HepG2 (cell line): ENCODE measurements at regions not wholly inside any gene's neighbourhood (a gene's known extent, or its start where the extent isn't known, plus 50 kb on each side); places are given as distances from the start of the nearest gene placed in this dataset.

Experiments
- ATAC-seq: fragments of 200-7000 bp; cut with Tn5 transposase; 3 replicates; pipeline ENCODE4 v1.9.1; 2020; ENCODE audit warnings: mild to moderate bottlenecking, moderate library complexity
- BruUV-seq: library from RNA; stranded (reverse); fragments of 400-500 nt; replicated peaks from 2 replicates; lab custom pipeline; 2021; lab: Mats Ljungman, UMichigan
- CTCF ChIA-PET: fragments of 300-600 bp; formaldehyde crosslinking; extraction: SDS; loops from one replicate; lab custom pipeline; 2021; ENCODE audit warnings: low total read pairs, inconsistent platforms, low intra/inter-chr PET ratio; lab: Yijun Ruan, JAX
- POLR2A ChIA-PET: fragments of 350-600 bp; sonication (Branson Sonifier 250); formaldehyde crosslinking; loops from one replicate; lab custom pipeline; 2020; ENCODE audit warnings: antibody characterized with exemption, inconsistent platforms; lab: Yijun Ruan, JAX
- DNase-seq: peaks from one replicate; pipeline ENCODE4 v3.0.0-alpha.2; 2015; ENCODE audit warnings: low spot score
- FAIRE-seq: peaks from 3 replicates; lab custom pipeline; 2011; peaks lifted over from hg19 to GRCh38; lab: Jason Lieb, UNC
- H2AFZ ChIP-seq: one replicate; pipeline ENCODE4 v1.6.1; 2011; ENCODE audit warnings: low read length, inconsistent platforms
- H3K27ac ChIP-seq: fragments of 300-600 bp; 3 replicates; pipeline ENCODE4 v1.8.0; 2011; ENCODE audit warnings: mixed run types, mild to moderate bottlenecking, mixed read lengths, low read length, inconsistent platforms; ENCODE audit not compliant: insufficient read depth; ENCODE audit errors: extremely low read length
- H3K27me3 ChIP-seq, 2 experiments: fragments of 200-600 bp in 1 of 2; 2 replicates in 1 of 2; 3 replicates in 1 of 2; pipeline versions ENCODE4 v1.6.0 to v1.8.0; 2011; ENCODE audit warnings: low read length in 2 of 2, mild to moderate bottlenecking in 2 of 2, moderate library complexity in 2 of 2, inconsistent platforms in 1 of 2; ENCODE audit not compliant: insufficient read depth in 2 of 2, control insufficient read depth in 1 of 2
- H3K36me3 ChIP-seq, 2 experiments: fragments of 200-600 bp in 1 of 2; replicated peaks in 1 of 2; 2 replicates in 1 of 2; 3 replicates in 1 of 2; pipeline versions ENCODE4 v1.5.1 to v1.8.0; 2011; ENCODE audit warnings: low read length in 2 of 2, inconsistent platforms in 1 of 2; ENCODE audit not compliant: insufficient read depth in 2 of 2, control insufficient read depth in 1 of 2
- H3K4me1 ChIP-seq: 2 replicates; pipeline ENCODE4 v1.5.1; 2012; ENCODE audit warnings: low read length, inconsistent platforms; ENCODE audit not compliant: insufficient read depth
- H3K4me2 ChIP-seq: 2 replicates; pipeline ENCODE4 v1.6.0; 2011; ENCODE audit warnings: low read depth, low read length, inconsistent platforms
- H3K4me3 ChIP-seq, 3 experiments: fragments of 200-600 bp in 1 of 3; sonication (generic), shearing (Covaris generic) in 1 of 3; replicated peaks in 1 of 3; 2 replicates each; pipeline ENCODE4 v1.5.1; 2011 to 2016; ENCODE audit warnings: low read length in 3 of 3, inconsistent platforms in 2 of 3, low read depth in 2 of 3, mild to moderate bottlenecking in 2 of 3, control low read depth in 1 of 3, mixed read lengths in 1 of 3; ENCODE audit not compliant: insufficient read depth in 1 of 3
- H3K79me2 ChIP-seq: one replicate; pipeline ENCODE4 v1.6.1; 2011; ENCODE audit warnings: low read length, inconsistent platforms; ENCODE audit not compliant: insufficient read depth
- H3K9ac ChIP-seq: 2 replicates; pipeline ENCODE4 v1.6.0; 2011; ENCODE audit warnings: mild to moderate bottlenecking, low read depth, low read length, inconsistent platforms; ENCODE audit not compliant: insufficient read depth
- H3K9me3 ChIP-seq: 2 replicates; pipeline ENCODE4 v1.5.1; 2012; ENCODE audit warnings: mild to moderate bottlenecking, low read length
- H4K20me1 ChIP-seq: 2 replicates; pipeline ENCODE4 v1.6.0; 2011; ENCODE audit warnings: inconsistent platforms, mild to moderate bottlenecking, low read length, moderate library complexity; ENCODE audit not compliant: insufficient read depth
- CHD4 ChIP-seq: fragments of 200-600 bp; sonication (generic); IDR thresholded peaks from 2 replicates; pipeline ENCODE4 v1.7.0; 2017; ENCODE audit warnings: mild to moderate bottlenecking, low read length, borderline replicate concordance
- DDIT3 ChIP-seq: sonication (generic); formaldehyde crosslinking; IDR thresholded peaks from 2 replicates; pipeline ENCODE4 v1.4.0; 2020; ENCODE audit warnings: mild to moderate bottlenecking, missing genetic modification reagents
- GPN1 ChIP-seq: sonication (generic); formaldehyde crosslinking; IDR thresholded peaks from 2 replicates; pipeline ENCODE4 v1.5.1; 2020; ENCODE audit warnings: missing genetic modification reagents, borderline replicate concordance
- HDAC2 ChIP-seq: sonication (generic); formaldehyde crosslinking; IDR thresholded peaks from 2 replicates; pipeline ENCODE4 v1.4.0; 2020; ENCODE audit warnings: missing genetic modification reagents
- HNF4A ChIP-seq: sonication (generic); formaldehyde crosslinking; IDR thresholded peaks from 2 replicates; pipeline ENCODE4 v1.4.0; 2020; ENCODE audit warnings: missing genetic modification reagents
- KDM4B ChIP-seq: sonication (generic); formaldehyde crosslinking; IDR thresholded peaks from 2 replicates; pipeline ENCODE4 v1.4.0; 2020; ENCODE audit warnings: missing genetic modification reagents
- MAZ ChIP-seq, 2 experiments: sonication (generic) in 1 of 2; formaldehyde crosslinking in 1 of 2; IDR thresholded peaks; 2 replicates each; pipeline versions ENCODE4 v1.5.0 to v1.6.1; 2012 to 2020; ENCODE audit warnings: low read depth in 2 of 2, mild to moderate bottlenecking in 2 of 2, borderline replicate concordance in 1 of 2, improper control_type of control experiment in 1 of 2, low read length in 1 of 2, missing genetic modification reagents in 1 of 2, moderate library complexity in 1 of 2
- MXI1 ChIP-seq: IDR thresholded peaks from 3 replicates; pipeline ENCODE4 v1.6.1; 2012; ENCODE audit warnings: low read depth, low read length, inconsistent platforms, borderline replicate concordance
- PRDM10 ChIP-seq: sonication (generic); formaldehyde crosslinking; IDR thresholded peaks from 2 replicates; pipeline ENCODE4 v1.4.0; 2020; ENCODE audit warnings: low read depth, missing genetic modification reagents
- ZNF543 ChIP-seq: sonication (generic); formaldehyde crosslinking; IDR thresholded peaks from 2 replicates; pipeline ENCODE4 v1.4.0; 2020; ENCODE audit warnings: mild to moderate bottlenecking, missing genetic modification reagents
- ZNF616 ChIP-seq: sonication (generic); formaldehyde crosslinking; IDR thresholded peaks from 2 replicates; pipeline ENCODE4 v1.5.0; 2020; ENCODE audit warnings: low read depth, mild to moderate bottlenecking, missing genetic modification reagents
- WGBS: methylation state at CpG from one replicate; pipeline ENCODE4 v1.1.6; 2017; ENCODE audit warnings: low lambda C conversion rate; 5-methylcytosine and 5-hydroxymethylcytosine counted together
- in situ Hi-C: cut with HindIII; loops from 2 replicates; pipeline ENCODE4 v1.10.0; 2017; ENCODE audit warnings: low pct_unique_long_range_greater_than_20kb; ENCODE audit not compliant: extremely low pct_ligation_motif_present
- intact Hi-C: fragments of 100-400 bp; cut with micrococcal nuclease; formaldehyde crosslinking; loops from one replicate; pipeline ENCODE4 v1.10.0; 2022; ENCODE audit not compliant: unreplicated experiment
- TF ChIP-seq, protein P1 (sequence below): sonication (generic); formaldehyde crosslinking; conservative IDR thresholded peaks from 2 replicates; pipeline ENCODE4 v1.4.0; 2020; ENCODE audit warnings: missing genetic modification reagents
- TF ChIP-seq, protein P2 (sequence below): sonication (generic); formaldehyde crosslinking; IDR thresholded peaks from 2 replicates; pipeline ENCODE4 v1.5.1; 2020; ENCODE audit warnings: mild to moderate bottlenecking, missing genetic modification reagents, borderline replicate concordance

- TF ChIP-seq, protein P1, sequence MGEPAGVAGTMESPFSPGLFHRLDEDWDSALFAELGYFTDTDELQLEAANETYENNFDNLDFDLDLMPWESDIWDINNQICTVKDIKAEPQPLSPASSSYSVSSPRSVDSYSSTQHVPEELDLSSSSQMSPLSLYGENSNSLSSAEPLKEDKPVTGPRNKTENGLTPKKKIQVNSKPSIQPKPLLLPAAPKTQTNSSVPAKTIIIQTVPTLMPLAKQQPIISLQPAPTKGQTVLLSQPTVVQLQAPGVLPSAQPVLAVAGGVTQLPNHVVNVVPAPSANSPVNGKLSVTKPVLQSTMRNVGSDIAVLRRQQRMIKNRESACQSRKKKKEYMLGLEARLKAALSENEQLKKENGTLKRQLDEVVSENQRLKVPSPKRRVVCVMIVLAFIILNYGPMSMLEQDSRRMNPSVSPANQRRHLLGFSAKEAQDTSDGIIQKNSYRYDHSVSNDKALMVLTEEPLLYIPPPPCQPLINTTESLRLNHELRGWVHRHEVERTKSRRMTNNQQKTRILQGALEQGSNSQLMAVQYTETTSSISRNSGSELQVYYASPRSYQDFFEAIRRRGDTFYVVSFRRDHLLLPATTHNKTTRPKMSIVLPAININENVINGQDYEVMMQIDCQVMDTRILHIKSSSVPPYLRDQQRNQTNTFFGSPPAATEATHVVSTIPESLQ: no peak
These were observed 265.0 kb upstream of the GJE1 start (continued) for GRCh38 chr6:141867767-141868166.

- peak; percentile 87 for ATAC-seq
- Histone ChIP-seq H3K9ac (no peak overlapping the region), H3K4me3 (no peak overlapping the region), H2AFZ (no peak overlapping the region), H3K4me1 (peaks cover 9% of the 10 kb centered on the region), H3K9me3 (no peaks in the 10 kb centered on the region), H3K27ac (no peak overlapping the region), H3K36me3 (no peaks in the 10 kb centered on the region), H3K79me2 (no peaks in the 10 kb centered on the region), H4K20me1 (no peaks in the 10 kb centered on the region), H3K27me3 (no peaks in the 10 kb centered on the region), H3K4me2 (no peak overlapping the region)
- peak; percentile 9 for DNase-seq
- CTCF ChIA-PET: no interaction called here
- no TSS peak for BruUV-seq
- POLR2A ChIA-PET: no interaction called here
- intact Hi-C loops (no loop called here), in situ Hi-C loops (no loop called here)
- FAIRE-seq: peak; percentile 53
- 2% methylated on average over 2 of the region's 2 CpGs for WGBS
- TF ChIP-seq MXI1: no peak
- no peak for TF ChIP-seq CHD4
- TF ChIP-seq HDAC2 (CRISPR knock-in tag): no peak
- TF ChIP-seq HNF4A (CRISPR knock-in tag): peak; percentile 77
- no peak for TF ChIP-seq KDM4B (CRISPR knock-in tag)
- no peak for TF ChIP-seq DDIT3
- no peak for TF ChIP-seq ZNF616 (CRISPR knock-in tag)
- no peak for TF ChIP-seq ZNF543
- TF ChIP-seq MAZ (IDR thresholded peaks at IDR 0.05; ENCODE audit: borderline replicate concordance, low read depth, low read length): no peak
- TF ChIP-seq MAZ (CRISPR knock-in tag; IDR thresholded peaks at IDR 0.05; ENCODE audit: low read depth): no peak
- TF ChIP-seq, protein P2, sequence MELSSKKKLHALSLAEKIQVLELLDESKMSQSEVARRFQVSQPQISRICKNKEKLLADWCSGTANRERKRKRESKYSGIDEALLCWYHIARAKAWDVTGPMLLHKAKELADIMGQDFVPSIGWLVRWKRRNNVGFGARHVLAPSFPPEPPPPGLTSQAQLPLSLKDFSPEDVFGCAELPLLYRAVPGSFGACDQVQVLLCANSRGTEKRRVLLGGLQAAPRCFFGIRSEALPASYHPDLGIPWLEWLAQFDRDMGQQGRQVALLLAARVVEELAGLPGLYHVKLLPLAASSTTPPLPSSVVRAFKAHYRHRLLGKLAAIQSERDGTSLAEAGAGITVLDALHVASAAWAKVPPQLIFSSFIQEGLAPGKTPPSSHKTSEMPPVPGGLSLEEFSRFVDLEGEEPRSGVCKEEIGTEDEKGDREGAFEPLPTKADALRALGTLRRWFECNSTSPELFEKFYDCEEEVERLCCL (CRISPR knock-in tag): no peak
- TF ChIP-seq PRDM10 (CRISPR knock-in tag): no peak
- no peak for TF ChIP-seq GPN1 (CRISPR knock-in tag)
These were observed 265.8 kb upstream of the GJE1 start for GRCh38 chr6:141866731-141867497.
